Spinal cord (tissue), 9 donors: ENCODE measurements at regions not wholly inside any gene's neighbourhood (a gene's known extent, or its start where the extent isn't known, plus 50 kb on each side); places are given as distances from the start of the nearest gene placed in this dataset.

Source experiments
- DNase-seq, 6 donors: peaks; one replicate each; pipeline versions ENCODE4 v3.0.0 to v3.0.0-alpha.2; 2013 to 2015; ENCODE audit warnings: low spot score in 6 of 6, low read depth in 4 of 6
- H3K27ac ChIP-seq: one replicate; pipeline ENCODE4 v1.5.1; 2013; ENCODE audit warnings: low read depth, low read length, control low read depth
- H3K27me3 ChIP-seq: one replicate; pipeline ENCODE4 v1.6.1; 2013; ENCODE audit warnings: low read length; ENCODE audit not compliant: control insufficient read depth, insufficient read depth
- H3K36me3 ChIP-seq: one replicate; pipeline ENCODE4 v1.6.1; 2013; ENCODE audit warnings: low read length; ENCODE audit not compliant: control insufficient read depth, insufficient read depth
- H3K4me1 ChIP-seq: one replicate; pipeline ENCODE4 v1.6.1; 2013; ENCODE audit warnings: low read length; ENCODE audit not compliant: control insufficient read depth, insufficient read depth
- H3K4me3 ChIP-seq: one replicate; pipeline ENCODE4 v1.5.1; 2013; ENCODE audit warnings: low read depth, low read length, control low read depth
- H3K9me3 ChIP-seq: one replicate; pipeline ENCODE4 v1.6.1; 2013; ENCODE audit warnings: low read length; ENCODE audit not compliant: control insufficient read depth, insufficient read depth
- WGBS: methylation state at CpG from one replicate; pipeline ENCODE4 v1.1.5; 2013; ENCODE audit warnings: missing lambda C conversion rate; ENCODE audit not compliant: insufficient coverage; 5-methylcytosine and 5-hydroxymethylcytosine counted together
- donor health status: healthy.

DNA sequence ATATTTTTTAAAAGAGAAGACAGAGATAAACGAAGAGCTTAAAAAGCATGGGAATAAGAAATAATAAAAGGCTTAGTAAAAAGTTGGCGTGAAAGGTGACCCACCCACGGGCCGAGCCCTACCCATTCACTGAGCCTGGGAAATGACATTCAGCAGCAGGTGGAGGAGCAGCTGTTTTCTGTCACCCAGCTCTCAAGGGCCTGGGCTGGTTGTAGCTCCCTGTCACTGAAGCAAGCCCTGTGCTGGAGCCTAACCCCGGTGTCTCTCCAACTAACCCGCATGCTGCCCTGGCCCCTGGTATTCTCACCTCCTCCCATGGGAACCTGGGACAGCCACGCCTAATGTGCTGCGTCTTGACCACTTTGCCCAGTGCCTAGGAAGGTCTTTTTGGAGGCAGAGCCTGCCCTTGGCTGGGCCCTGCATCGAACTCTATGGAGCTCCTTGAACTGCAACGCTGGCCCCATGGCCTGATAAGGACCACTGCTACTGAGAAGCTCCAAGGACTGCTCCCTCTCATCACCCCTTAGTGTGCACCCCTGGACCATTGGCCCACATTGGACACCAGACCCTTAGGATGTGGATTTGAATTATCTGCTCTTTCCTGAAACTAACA, 68.8 kb upstream of the IYD start:
- H3K9me3 ChIP-seq: no peaks in the 10 kb centered on the region
- 96% methylated on average over 9 of the region's 10 CpGs for whole genome bisulfite sequencing
- no peak overlapping the region for H3K4me3 ChIP-seq
- no peaks in the 10 kb centered on the region for H3K27me3 ChIP-seq
- peaks cover 3% of the 10 kb centered on the region for H3K4me1 ChIP-seq
- H3K36me3 ChIP-seq: no peaks in the 10 kb centered on the region
- no peak overlapping the region for H3K27ac ChIP-seq
- no peak for DNase-seq

DNA sequence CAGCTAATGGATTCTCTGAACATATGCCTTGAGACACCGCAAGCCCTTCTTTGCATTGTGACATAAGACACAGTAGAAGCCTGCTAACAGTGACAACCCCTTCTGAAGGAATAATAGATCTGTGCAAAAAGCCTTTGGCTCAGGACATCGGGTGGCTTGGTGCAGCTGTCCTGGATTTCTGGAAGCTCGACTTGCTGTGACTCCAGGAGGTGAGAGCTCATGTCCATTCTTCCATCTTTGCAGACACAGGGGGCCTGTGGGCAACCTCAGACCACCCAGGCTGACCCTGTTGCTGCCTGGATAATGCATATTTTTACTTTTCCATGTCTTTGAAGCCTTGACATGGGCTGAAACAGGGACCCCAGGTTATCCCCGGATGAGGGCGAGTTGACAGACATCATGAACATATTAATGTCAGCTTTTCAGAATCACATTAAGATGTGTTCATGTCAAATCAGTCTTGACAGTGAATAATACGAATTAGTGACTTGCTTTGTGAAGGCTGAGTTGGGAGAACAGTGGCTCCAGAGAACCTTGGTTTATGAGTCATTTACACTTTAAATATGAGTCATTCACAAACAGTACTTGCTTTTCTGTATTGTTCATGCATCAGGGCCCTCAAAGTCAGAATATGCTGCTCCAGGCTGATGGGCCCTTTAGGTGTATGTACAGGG, 66.8 kb upstream of the IYD start:
- H3K4me3 ChIP-seq: no peak overlapping the region

DNA sequence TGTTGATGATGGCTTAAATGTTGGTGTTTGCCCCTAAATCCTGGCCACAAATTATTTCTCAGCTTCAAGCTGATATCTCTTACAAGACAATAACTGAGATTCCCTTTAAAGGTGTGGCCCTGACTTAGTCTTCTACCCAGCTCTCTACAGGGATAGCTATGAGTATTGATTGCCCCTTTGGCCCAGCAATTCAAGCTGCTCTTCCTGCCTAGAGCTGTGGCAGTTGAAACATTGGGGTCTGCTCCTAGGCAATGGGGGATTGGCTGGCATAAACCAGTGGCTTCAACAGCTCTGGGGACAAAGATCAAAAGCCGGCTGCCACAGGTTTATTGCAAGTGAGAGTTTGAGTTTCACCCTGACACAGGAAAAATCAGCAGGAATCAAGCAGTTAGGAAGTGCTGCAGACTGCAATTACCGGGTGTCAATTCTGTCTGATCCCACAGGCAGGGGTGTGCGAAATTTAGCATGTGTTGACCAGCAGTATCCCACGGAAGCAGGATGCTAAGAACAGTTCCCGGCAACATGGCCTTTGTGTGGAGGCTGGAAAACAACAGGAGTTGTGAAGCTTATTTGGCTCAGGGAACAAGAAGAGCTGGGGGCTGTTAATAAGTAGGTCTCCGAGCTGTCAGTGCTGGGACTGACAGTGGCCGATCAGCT, 66.2 kb upstream of the IYD start:
- Histone ChIP-seq H3K9me3 (no peaks in the 10 kb centered on the region), H3K27ac (no peak overlapping the region), H3K4me1 (peaks cover 3% of the 10 kb centered on the region), H3K4me3 (no peak overlapping the region), H3K27me3 (no peaks in the 10 kb centered on the region), H3K36me3 (no peaks in the 10 kb centered on the region)
- 29% methylated on average over 6 of the region's 7 CpGs for WGBS
- peak in 2 of 6 donors; percentile 54 to 56 for DNase-seq

More for the DNA sequence above, 66.8 kb upstream of the IYD start:
- 26% methylated on average over 3 of the region's 6 CpGs for WGBS
- peaks cover 3% of the 10 kb centered on the region for H3K4me1 ChIP-seq
- no peak overlapping the region for H3K27ac ChIP-seq
- DNase-seq: no peak
- no peaks in the 10 kb centered on the region for H3K27me3 ChIP-seq
- no peaks in the 10 kb centered on the region for H3K9me3 ChIP-seq
- H3K36me3 ChIP-seq: no peaks in the 10 kb centered on the region

DNA sequence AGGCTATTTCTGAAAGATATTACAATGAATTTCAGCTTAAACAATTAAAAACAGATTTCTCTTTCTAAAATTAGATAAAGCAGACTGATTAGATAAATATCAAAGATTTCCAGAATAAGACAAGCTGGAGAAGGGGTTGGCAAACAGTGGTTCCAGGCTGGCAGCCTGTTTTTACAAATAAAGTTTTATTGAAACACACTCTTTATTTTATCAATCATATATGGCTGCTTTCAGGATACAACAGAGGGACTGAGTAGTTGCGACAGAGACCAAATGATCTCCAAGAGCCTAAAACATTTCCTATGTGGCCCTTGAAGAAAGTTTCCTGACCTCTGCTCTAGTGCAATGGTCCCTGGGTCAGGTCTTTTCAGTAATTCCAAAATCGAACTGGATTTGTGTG, 65.6 kb upstream of the IYD start:
- Histone ChIP-seq H3K4me1 (peaks cover 3% of the 10 kb centered on the region), H3K9me3 (no peaks in the 10 kb centered on the region), H3K4me3 (no peak overlapping the region), H3K27ac (no peak overlapping the region), H3K36me3 (no peaks in the 10 kb centered on the region), H3K27me3 (no peaks in the 10 kb centered on the region)
- DNase-seq: no peak
- WGBS: 86% methylated on average over 2 of the region's 2 CpGs

DNA sequence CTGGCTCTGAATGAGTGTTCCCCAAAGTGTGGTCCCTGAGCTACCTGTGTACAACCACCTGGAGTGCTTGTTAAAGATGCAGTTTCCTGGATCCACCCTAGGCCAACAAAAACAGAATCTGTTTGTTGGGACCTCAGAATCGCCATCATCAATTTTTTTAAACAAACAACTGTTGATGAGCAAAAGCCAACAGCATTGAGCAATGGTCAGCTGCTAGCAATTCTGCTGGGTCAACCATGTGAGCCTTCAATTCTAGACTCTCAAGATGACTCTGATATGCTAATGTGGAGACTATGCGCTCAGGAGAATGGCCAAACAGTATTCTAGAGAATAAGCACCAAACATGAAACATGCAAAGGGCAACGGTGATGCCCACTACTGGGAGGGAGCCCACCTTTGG, 64.4 kb upstream of the IYD start:
- Histone ChIP-seq H3K4me1 (peaks cover 3% of the 10 kb centered on the region), H3K27me3 (no peaks in the 10 kb centered on the region), H3K4me3 (no peak overlapping the region), H3K27ac (no peak overlapping the region), H3K36me3 (no peaks in the 10 kb centered on the region), H3K9me3 (no peaks in the 10 kb centered on the region)
- WGBS: 100% methylated on average over 1 of the region's 3 CpGs
- DNase-seq: no peak

DNA sequence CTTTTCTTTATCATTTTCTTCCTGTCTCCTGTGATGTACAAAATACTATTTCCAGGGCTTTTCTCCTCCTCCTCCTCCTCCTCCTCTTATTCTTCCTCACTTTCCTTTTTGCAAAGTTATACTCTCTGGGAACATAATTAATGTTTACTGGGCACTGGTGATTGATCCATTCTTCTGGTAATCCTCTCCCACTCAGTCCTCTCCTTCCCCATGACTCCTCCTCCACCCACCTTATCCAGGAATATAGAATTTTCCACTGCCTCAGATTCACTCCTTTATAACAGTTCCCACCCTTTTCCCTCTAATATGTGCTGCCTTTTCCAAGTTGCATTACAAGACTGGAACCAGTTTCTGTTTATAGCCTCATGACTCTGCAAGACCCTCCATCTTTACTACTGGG, 62.5 kb upstream of the IYD start:
- Histone ChIP-seq H3K27me3 (no peaks in the 10 kb centered on the region), H3K36me3 (no peaks in the 10 kb centered on the region), H3K27ac (no peak overlapping the region), H3K4me3 (no peak overlapping the region), H3K4me1 (peaks cover 3% of the 10 kb centered on the region), H3K9me3 (no peaks in the 10 kb centered on the region)
- DNase-seq: no peak

DNA sequence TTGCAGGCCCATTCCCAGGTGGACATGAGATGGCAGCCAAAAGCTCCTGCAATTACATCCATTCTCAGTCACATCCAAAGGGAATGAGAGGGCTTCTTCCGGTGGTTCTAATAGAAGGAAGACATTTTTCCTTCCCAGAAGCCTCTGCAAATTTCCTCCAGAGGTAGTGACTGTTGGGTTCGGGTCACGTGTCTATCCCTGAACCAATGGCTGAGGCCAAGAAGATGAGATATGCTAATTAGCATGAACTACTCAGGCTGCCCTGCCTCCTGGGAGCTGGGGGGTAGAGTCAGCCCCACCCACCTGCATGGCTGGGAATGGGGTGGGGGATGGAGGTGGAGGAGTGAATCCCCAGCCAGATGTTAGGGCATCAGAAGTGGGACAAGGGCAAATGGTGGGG, 61.3 kb upstream of the IYD start:
- Histone ChIP-seq H3K4me3 (no peak overlapping the region), H3K27ac (no peak overlapping the region), H3K36me3 (no peaks in the 10 kb centered on the region), H3K9me3 (no peaks in the 10 kb centered on the region), H3K27me3 (no peaks in the 10 kb centered on the region), H3K4me1 (no peaks in the 10 kb centered on the region)
- WGBS: 100% methylated on average over 2 of the region's 3 CpGs
- no peak for DNase-seq

DNA sequence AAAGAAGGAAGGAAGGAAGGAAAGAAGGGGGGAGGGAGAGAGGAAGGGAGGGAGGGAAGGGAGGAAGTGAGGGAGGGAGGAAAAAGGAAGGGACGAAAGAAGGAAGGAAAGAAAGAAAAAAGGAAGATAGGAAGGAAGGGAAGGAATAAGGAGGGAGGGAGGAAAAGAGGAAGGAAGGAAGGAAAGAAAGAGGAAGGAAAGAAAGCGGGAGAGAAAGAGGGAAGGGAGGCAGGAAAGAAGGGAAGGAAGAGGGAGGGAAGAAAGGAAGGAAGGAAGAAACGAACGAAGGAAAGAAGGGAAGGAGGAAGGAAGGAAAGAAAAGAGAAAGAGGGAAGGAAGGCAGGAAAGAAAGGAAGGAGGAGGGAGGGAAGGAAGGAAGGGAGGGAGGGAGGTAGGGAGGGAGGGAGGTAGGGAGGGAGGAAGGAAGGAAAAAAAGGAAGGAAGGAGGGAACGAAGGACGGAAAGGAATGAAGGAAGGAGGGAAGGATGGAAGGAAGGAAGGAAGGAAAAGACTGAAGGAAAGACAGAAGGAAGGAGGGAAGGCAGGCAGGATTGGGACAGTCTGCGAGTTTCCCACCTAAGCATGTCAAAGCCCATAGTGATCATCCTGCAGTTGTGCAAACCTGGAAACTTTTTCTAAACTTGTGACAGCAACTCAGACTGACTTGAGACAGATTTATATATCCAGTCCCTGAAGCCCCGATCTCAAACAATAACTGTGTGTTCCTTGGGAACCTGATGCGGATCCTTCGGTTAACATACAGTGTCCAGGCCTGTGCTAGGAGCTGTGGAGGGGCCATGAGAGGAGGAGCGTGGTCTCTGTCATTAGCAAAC, 59.8 kb upstream of the IYD start:
- no peaks in the 10 kb centered on the region for H3K36me3 ChIP-seq
- no peaks in the 10 kb centered on the region for H3K27me3 ChIP-seq
- WGBS: 89% methylated on average over 6 of the region's 11 CpGs
- no peak for DNase-seq
- no peaks in the 10 kb centered on the region for H3K4me1 ChIP-seq
- no peak overlapping the region for H3K4me3 ChIP-seq
- H3K27ac ChIP-seq: no peak overlapping the region
- H3K9me3 ChIP-seq: no peaks in the 10 kb centered on the region

DNA sequence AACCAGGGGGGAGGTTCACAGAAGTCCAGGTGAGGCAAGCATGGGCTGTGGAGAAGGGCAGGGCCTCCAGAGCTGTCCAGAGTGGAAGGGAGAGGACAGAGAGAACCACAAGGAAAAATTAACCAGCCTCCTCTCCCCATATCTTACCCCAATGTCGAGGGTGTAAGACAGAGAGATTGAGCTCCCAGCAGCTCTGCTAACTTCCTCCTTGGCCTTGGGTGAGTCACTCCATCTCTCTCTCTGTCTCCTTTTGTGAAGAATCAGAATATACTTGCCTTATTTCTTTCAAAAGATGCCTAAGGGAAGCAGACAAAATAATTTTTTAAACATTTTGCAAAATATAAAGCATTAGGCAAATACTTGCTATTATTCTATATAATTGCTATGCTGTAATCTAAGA, 58.3 kb upstream of the IYD start:
- no peak overlapping the region for H3K27ac ChIP-seq
- no CpG with 5 or more reads among the region's 1 CpG for WGBS
- DNase-seq: no peak
- H3K36me3 ChIP-seq: no peaks in the 10 kb centered on the region
- H3K9me3 ChIP-seq: no peaks in the 10 kb centered on the region
- no peaks in the 10 kb centered on the region for H3K27me3 ChIP-seq
- H3K4me1 ChIP-seq: peaks cover 4% of the 10 kb centered on the region
- H3K4me3 ChIP-seq: no peak overlapping the region
